ENCODE measurements at regions not wholly inside any gene's neighbourhood (a gene's known extent, or its start where the extent isn't known, plus 50 kb on each side); places are given as distances from the start of the nearest gene placed in this dataset.
A peak's percentile ranks its signal among the peaks of the same experiment; 100 is the strongest.

DNA sequence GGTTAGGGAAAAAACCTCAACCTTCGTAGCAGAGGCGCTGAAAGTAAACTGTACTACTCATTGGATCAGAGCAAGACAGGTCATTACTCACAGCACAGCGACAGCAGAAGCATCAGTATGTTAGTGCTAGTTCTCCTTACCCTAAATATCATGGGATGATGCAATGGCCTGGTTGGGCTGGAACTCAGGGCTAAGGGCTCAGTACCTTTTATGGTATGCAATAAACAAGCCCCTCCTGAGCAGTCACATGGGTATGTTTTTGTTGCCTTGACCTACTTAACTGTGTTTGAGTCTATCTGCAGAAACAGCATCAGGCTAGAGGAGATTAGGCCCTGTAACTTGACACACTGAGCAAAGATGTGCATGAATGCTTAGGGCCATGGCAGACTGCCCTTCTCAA lies 369.4 kb upstream of the IMPG1 start:
- TF ChIP-seq CTBP1 (IDR thresholded peaks at IDR 0.05; ENCODE audit: borderline replicate concordance), result no peak
- TF ChIP-seq, protein P1, sequence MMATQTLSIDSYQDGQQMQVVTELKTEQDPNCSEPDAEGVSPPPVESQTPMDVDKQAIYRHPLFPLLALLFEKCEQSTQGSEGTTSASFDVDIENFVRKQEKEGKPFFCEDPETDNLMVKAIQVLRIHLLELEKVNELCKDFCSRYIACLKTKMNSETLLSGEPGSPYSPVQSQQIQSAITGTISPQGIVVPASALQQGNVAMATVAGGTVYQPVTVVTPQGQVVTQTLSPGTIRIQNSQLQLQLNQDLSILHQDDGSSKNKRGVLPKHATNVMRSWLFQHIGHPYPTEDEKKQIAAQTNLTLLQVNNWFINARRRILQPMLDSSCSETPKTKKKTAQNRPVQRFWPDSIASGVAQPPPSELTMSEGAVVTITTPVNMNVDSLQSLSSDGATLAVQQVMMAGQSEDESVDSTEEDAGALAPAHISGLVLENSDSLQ (IDR thresholded peaks at IDR 0.05), result peak; percentile 76
- peak; percentile 53 for DNase-seq (ENCODE audit: extremely low spot score)
- POLR2A ChIA-PET, result no interaction called here
- CTCF ChIA-PET, result no interaction called here

DNA sequence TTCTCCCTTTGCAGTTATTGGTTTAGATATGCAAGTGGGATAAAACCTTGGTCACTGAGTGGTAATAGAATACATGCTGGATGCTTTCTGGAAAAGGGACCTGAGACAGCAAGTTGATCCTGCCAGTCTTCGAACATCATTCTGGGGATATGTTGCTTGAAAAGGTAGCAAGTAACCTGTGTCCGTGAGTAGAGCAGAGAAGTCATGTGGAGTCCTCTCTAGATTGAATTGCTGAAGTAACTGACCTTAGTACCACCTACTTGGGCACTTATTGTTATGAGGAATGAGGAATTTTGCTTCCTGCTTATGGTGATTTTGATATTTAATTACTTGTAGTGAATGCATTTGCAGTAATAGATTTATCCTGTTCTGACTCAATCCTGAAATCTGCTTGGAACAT lies 367.3 kb upstream of the IMPG1 start:
- ChIA-PET POLR2A (no interaction called here), CTCF (no interaction called here)
- TF ChIP-seq FOXA1 (IDR thresholded peaks at IDR 0.05) (no peak), NFRKB (IDR thresholded peaks at IDR 0.05) (no peak), ELF4 (IDR thresholded peaks at IDR 0.05) (no peak), L3MBTL2 (conservative IDR thresholded peaks at IDR 0.05) (no peak), BHLHE40 (IDR thresholded peaks at IDR 0.05; ENCODE audit: borderline replicate concordance) (no peak), HDGF (IDR thresholded peaks at IDR 0.05; ENCODE audit: borderline replicate concordance) (no peak), SUZ12 (IDR thresholded peaks at IDR 0.05) (no peak), ARNT (IDR thresholded peaks at IDR 0.05) (no peak), CTBP1 (IDR thresholded peaks at IDR 0.05; ENCODE audit: borderline replicate concordance) (no peak), FOXK2 (IDR thresholded peaks at IDR 0.05) (no peak), ZNF384 (IDR thresholded peaks at IDR 0.05) (no peak), TARDBP (IDR thresholded peaks at IDR 0.05) (no peak), SP1 (IDR thresholded peaks at IDR 0.05) (no peak), FOXM1 (IDR thresholded peaks at IDR 0.05; ENCODE audit: borderline replicate concordance) (no peak), LEF1 (IDR thresholded peaks at IDR 0.05; ENCODE audit: borderline replicate concordance) (no peak)
- TF ChIP-seq, protein P1 (IDR thresholded peaks at IDR 0.05), result no peak
- DNase-seq (ENCODE audit: extremely low spot score), result no peak

DNA sequence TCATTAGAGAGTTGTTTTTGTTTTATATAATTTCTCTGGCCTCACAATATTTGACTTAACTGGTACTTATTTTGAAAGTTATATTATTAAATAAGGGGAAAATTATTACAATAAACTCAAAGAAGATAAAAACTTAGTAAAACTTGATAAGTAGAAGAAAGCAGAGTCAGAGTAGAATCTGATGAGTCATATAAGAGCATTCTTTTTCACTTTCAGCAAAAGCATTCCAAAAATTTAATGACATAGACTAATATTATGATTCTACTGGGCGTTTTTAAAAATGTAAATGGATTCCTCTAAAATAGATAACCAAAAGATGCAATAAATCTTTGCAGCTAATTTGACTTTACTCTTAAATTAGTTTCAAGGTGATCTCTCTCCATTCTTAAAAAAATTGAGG lies 366.3 kb upstream of the IMPG1 start:
- TF ChIP-seq SP1 (IDR thresholded peaks at IDR 0.05) (no peak), CTBP1 (IDR thresholded peaks at IDR 0.05; ENCODE audit: borderline replicate concordance) (no peak), NFRKB (IDR thresholded peaks at IDR 0.05) (no peak), L3MBTL2 (conservative IDR thresholded peaks at IDR 0.05) (no peak), SUZ12 (IDR thresholded peaks at IDR 0.05) (no peak), LEF1 (IDR thresholded peaks at IDR 0.05; ENCODE audit: borderline replicate concordance) (no peak), HDGF (IDR thresholded peaks at IDR 0.05; ENCODE audit: borderline replicate concordance) (no peak), ZNF384 (IDR thresholded peaks at IDR 0.05) (no peak), FOXK2 (IDR thresholded peaks at IDR 0.05) (no peak), FOXA1 (IDR thresholded peaks at IDR 0.05) (no peak)
- TF ChIP-seq, protein P1 (IDR thresholded peaks at IDR 0.05), result no peak
- DNase-seq (ENCODE audit: extremely low spot score), result no peak
- ChIA-PET POLR2A (no interaction called here), CTCF (no interaction called here)

DNA sequence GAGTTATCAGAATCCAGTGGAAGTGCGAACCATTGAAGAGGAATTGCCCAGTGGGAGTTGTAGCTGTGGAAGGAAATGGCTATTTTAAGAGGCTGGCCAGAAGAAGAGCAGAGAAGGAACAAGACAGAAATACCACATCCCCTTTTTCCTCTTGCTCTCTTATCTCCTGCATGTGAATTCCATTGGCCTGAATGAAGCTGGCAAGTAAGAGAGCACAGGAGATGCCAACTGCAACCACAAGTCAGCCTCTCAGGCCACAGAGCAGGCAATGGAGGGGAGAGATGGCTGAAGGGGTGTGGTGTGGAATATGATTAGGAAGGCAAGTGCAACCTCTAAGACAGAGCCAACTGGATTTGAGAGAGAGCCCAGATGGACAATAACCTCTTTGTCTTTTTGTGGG lies 362.7 kb upstream of the IMPG1 start:
- TF ChIP-seq CTBP1 (IDR thresholded peaks at IDR 0.05; ENCODE audit: borderline replicate concordance) (no peak), NFRKB (IDR thresholded peaks at IDR 0.05) (no peak), ZNF384 (IDR thresholded peaks at IDR 0.05) (no peak), L3MBTL2 (conservative IDR thresholded peaks at IDR 0.05) (no peak), HDGF (IDR thresholded peaks at IDR 0.05; ENCODE audit: borderline replicate concordance) (no peak), FOXM1 (IDR thresholded peaks at IDR 0.05; ENCODE audit: borderline replicate concordance) (no peak), SUZ12 (IDR thresholded peaks at IDR 0.05) (no peak), ARNT (IDR thresholded peaks at IDR 0.05) (no peak), ELF4 (IDR thresholded peaks at IDR 0.05) (no peak), BHLHE40 (IDR thresholded peaks at IDR 0.05; ENCODE audit: borderline replicate concordance) (no peak), TARDBP (IDR thresholded peaks at IDR 0.05) (no peak), SP1 (IDR thresholded peaks at IDR 0.05) (no peak), LEF1 (IDR thresholded peaks at IDR 0.05; ENCODE audit: borderline replicate concordance) (no peak)
- CTCF ChIA-PET, result no interaction called here
- no peak for DNase-seq (ENCODE audit: extremely low spot score)
- POLR2A ChIA-PET, result no interaction called here

DNA sequence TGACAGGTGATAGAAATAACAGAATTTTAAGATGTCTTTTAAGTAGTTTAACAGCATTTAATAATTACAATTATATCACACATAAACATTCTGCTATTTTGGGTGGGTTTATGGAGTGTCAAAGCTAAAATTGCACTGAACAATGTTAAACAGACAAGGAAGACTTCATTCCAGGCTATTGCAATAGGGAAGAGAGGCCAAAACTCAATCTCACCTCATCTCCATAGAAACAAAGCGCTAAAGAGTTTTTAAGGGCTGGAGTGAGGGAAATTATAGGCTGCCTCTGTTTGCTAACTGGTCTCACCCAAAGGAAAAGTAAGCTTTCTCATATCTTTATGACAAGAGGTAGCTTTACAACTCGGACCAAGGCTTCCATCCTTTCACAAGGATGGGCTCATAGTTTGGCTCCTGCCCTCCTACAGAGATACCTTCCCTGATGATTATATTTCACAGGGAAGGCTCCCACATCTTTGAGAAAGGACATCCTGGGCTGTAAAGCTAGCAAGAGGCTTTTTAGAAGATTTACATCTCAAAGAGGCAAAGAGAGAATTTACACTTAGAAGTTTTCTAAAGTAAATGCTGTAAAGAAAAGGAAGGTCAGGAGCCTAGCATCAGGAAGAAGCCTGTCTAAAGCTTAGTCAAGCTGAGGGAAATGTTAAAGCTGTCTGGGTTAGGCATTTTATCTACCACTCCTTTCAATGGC lies 350.2 kb upstream of the IMPG1 start:
- ChIA-PET POLR2A (interaction anchor here (1.1 kb wide), 1 partner anchor 19 kb away, joined by 4 read pairs; no protein-coding TSS in a partner anchor), CTCF (no interaction called here)
- TF ChIP-seq FOXA1 (IDR thresholded peaks at IDR 0.05) (no peak), TARDBP (IDR thresholded peaks at IDR 0.05) (no peak), CTBP1 (IDR thresholded peaks at IDR 0.05; ENCODE audit: borderline replicate concordance) (no peak), SUZ12 (IDR thresholded peaks at IDR 0.05) (no peak), L3MBTL2 (conservative IDR thresholded peaks at IDR 0.05) (no peak), ARNT (IDR thresholded peaks at IDR 0.05) (no peak), BHLHE40 (IDR thresholded peaks at IDR 0.05; ENCODE audit: borderline replicate concordance) (no peak), SP1 (IDR thresholded peaks at IDR 0.05) (no peak), FOXK2 (IDR thresholded peaks at IDR 0.05) (no peak), FOXM1 (IDR thresholded peaks at IDR 0.05; ENCODE audit: borderline replicate concordance) (no peak), ELF4 (IDR thresholded peaks at IDR 0.05) (no peak), HDGF (IDR thresholded peaks at IDR 0.05; ENCODE audit: borderline replicate concordance) (no peak), LEF1 (IDR thresholded peaks at IDR 0.05; ENCODE audit: borderline replicate concordance) (no peak), NFRKB (IDR thresholded peaks at IDR 0.05) (no peak)
- TF ChIP-seq, protein P1 (IDR thresholded peaks at IDR 0.05), result no peak
- DNase-seq (ENCODE audit: extremely low spot score), result no peak

Measured in HEK293T (cell line).